ENCODE measurements at regions not wholly inside any gene's neighbourhood (a gene's known extent, or its start where the extent isn't known, plus 50 kb on each side); places are given as distances from the start of the nearest gene placed in this dataset.
A peak's percentile ranks its signal among the peaks of the same experiment; 100 is the strongest.

GRCh38 chr7:118525020-118525419, 300.5 kb downstream of the ANKRD7 start:
- DNase-seq (ENCODE audit: low read depth) = no peak
- TF ChIP-seq CTCF (IDR thresholded peaks at IDR 0.05; ENCODE audit: control insufficient read depth, extremely low read depth, insufficient read depth) = no peak
- no peak overlapping the region for H3K4me3 ChIP-seq (ENCODE audit: low read depth, low read length)

GRCh38 chr7:118531566-118531965, 307.1 kb downstream of the ANKRD7 start:
- no peak overlapping the region for H3K4me3 ChIP-seq (ENCODE audit: low read depth, low read length)
- no peak for DNase-seq (ENCODE audit: low read depth)
- TF ChIP-seq CTCF (IDR thresholded peaks at IDR 0.05; ENCODE audit: control insufficient read depth, extremely low read depth, insufficient read depth) = no peak

GRCh38 chr7:118559207-118559606, 334.7 kb downstream of the ANKRD7 start:
- no peak for DNase-seq (ENCODE audit: low read depth)
- no peak overlapping the region for H3K4me3 ChIP-seq (ENCODE audit: low read depth, low read length)
- TF ChIP-seq CTCF (IDR thresholded peaks at IDR 0.05; ENCODE audit: control insufficient read depth, extremely low read depth, insufficient read depth) = no peak

- no peak overlapping the region for H3K4me3 ChIP-seq (ENCODE audit: low read depth, low read length)
- no peak for TF ChIP-seq CTCF (IDR thresholded peaks at IDR 0.05; ENCODE audit: control insufficient read depth, extremely low read depth, insufficient read depth)
- DNase-seq (ENCODE audit: low read depth) = no peak
These were observed 338.8 kb downstream of the ANKRD7 start for GRCh38 chr7:118563311-118563710.

- TF ChIP-seq CTCF (IDR thresholded peaks at IDR 0.05; ENCODE audit: control insufficient read depth, extremely low read depth, insufficient read depth) = no peak
- DNase-seq (ENCODE audit: low read depth) = no peak
- H3K4me3 ChIP-seq (ENCODE audit: low read depth, low read length) = no peak overlapping the region
These were observed 348.1 kb downstream of the ANKRD7 start for GRCh38 chr7:118572604-118573003.

GRCh38 chr7:118573085-118573484, 348.6 kb downstream of the ANKRD7 start:
- no peak for DNase-seq (ENCODE audit: low read depth)
- no peak overlapping the region for H3K4me3 ChIP-seq (ENCODE audit: low read depth, low read length)
- no peak for TF ChIP-seq CTCF (IDR thresholded peaks at IDR 0.05; ENCODE audit: control insufficient read depth, extremely low read depth, insufficient read depth)

- H3K4me3 ChIP-seq (ENCODE audit: low read depth, low read length) = no peak overlapping the region
- peak; percentile 52 for DNase-seq (ENCODE audit: low read depth)
- no peak for TF ChIP-seq CTCF (IDR thresholded peaks at IDR 0.05; ENCODE audit: control insufficient read depth, extremely low read depth, insufficient read depth)
These were observed 351.0 kb downstream of the ANKRD7 start for GRCh38 chr7:118575393-118575948.

Measured in LNCaP clone FGC (cell line).